Astrocyte of the cerebellum (primary cell): ENCODE measurements at regions not wholly inside any gene's neighbourhood (a gene's known extent, or its start where the extent isn't known, plus 50 kb on each side); places are given as distances from the start of the nearest gene placed in this dataset.

Experiments used
- DNase-seq: peaks from one replicate; pipeline ENCODE4 v3.0.0-alpha.2; 2011; ENCODE audit warnings: low read depth
- H3K4me3 ChIP-seq: 2 replicates; pipeline ENCODE4 v1.5.1; 2011; ENCODE audit warnings: mild to moderate bottlenecking, low read depth, low read length, moderate library complexity
- in situ Hi-C: cut with HindIII; loops from 2 replicates; pipeline ENCODE4 v1.10.0; 2017; ENCODE audit warnings: low sequenced_read_pairs
- TF ChIP-seq, protein P1 (sequence below): IDR thresholded peaks from 2 replicates; pipeline ENCODE4 v1.5.1; 2012; ENCODE audit warnings: low read length, low read depth, moderate library complexity, mild to moderate bottlenecking; ENCODE audit errors: missing control alignments

GRCh38 chr7:67451306-67451705 lies 454.7 kb downstream of the TYW1 start:
- no peak for DNase-seq
- in situ Hi-C loops, result no loop called here
- H3K4me3 ChIP-seq, result no peak overlapping the region
- TF ChIP-seq, protein P1, sequence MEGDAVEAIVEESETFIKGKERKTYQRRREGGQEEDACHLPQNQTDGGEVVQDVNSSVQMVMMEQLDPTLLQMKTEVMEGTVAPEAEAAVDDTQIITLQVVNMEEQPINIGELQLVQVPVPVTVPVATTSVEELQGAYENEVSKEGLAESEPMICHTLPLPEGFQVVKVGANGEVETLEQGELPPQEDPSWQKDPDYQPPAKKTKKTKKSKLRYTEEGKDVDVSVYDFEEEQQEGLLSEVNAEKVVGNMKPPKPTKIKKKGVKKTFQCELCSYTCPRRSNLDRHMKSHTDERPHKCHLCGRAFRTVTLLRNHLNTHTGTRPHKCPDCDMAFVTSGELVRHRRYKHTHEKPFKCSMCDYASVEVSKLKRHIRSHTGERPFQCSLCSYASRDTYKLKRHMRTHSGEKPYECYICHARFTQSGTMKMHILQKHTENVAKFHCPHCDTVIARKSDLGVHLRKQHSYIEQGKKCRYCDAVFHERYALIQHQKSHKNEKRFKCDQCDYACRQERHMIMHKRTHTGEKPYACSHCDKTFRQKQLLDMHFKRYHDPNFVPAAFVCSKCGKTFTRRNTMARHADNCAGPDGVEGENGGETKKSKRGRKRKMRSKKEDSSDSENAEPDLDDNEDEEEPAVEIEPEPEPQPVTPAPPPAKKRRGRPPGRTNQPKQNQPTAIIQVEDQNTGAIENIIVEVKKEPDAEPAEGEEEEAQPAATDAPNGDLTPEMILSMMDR, result no peak

DNA sequence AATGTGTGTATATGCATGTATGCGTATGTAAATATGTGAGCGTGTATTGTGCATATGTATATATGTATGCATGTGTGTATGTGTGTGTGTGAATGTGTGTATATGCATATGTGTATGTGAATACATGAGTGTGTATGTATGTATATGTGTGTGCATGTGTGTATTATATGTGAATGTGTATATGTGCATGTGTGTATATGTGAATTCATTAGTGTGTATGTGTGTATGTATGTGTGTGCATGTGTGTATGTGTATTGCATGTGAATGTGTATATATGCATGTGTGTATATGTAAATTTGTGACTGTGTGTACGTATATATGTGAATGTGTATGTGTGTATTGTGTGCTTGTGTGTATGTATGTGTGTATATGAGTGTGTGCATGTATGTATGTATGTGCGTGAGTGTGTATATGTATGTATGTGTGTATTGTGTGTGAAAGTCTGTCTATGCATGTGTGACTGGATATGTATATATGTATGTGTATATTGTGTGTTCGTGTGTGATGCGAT lies 455.9 kb downstream of the TYW1 start:
- in situ Hi-C loops, result no loop called here
- TF ChIP-seq, protein P1, result no peak
- no peak overlapping the region for H3K4me3 ChIP-seq
- DNase-seq, result no peak

- H3K4me3 ChIP-seq, result no peak overlapping the region
- in situ Hi-C loops, result no loop called here
- TF ChIP-seq, protein P1, result no peak
- no peak for DNase-seq
These were observed 457.1 kb downstream of the TYW1 start for GRCh38 chr7:67453580-67454380.

DNA sequence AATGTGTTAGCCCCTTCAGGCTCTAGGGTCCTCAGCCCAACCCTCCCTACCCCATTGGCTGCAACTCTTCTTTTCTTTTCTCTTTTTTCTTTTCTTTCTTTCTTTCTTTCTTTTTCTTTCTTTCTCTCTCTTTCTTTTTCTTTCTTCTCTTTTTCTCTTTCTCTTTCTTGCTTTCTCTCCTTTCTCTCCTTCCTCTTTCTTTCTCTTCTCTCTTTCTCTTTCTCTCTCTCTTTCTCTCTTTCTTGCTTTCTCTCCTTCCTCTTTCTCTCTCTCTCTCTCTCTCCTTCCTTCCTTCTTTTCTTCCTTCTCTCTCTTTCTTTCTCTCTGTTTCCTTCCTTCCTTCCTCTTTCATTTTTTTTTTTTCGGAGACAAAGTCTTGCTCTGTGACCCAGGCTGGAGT lies 458.9 kb downstream of the TYW1 start:
- in situ Hi-C loops, result no loop called here
- H3K4me3 ChIP-seq, result no peak overlapping the region

GRCh38 chr7:67462781-67463191 lies 466.2 kb downstream of the TYW1 start:
- TF ChIP-seq, protein P1, result no peak
- DNase-seq, result peak; percentile 8
- in situ Hi-C loops, result no loop called here
- no peak overlapping the region for H3K4me3 ChIP-seq

More for the DNA sequence above, 458.9 kb downstream of the TYW1 start:
- TF ChIP-seq, protein P1, result no peak
- DNase-seq, result no peak

DNA sequence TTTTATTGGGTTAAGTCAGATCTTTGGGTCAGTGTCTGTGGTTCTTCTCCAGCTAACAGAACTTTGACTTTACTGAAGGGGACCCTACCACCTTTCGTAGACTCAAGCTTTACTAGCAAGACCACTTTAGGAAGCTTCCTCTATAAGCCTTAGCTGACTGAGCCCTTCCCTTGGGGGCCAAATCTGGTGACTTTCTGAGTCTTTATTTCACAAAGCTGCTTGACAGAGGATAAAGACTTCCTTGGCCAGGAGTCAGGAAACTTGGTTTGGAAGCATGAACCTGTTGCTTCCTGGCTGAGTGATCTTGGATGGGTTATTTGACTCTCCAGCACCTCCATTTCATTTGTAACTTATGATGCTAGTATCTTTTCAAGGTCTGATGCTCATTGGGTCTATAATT lies 466.7 kb downstream of the TYW1 start:
- H3K4me3 ChIP-seq, result no peak overlapping the region
- in situ Hi-C loops, result no loop called here
- TF ChIP-seq, protein P1, result no peak
- no peak for DNase-seq
